Activated CD8-positive, alpha-beta T cell treated with anti-CD3 and anti-CD28 coated beads for 36 hours (primary cell): ENCODE measurements at regions not wholly inside any gene's neighbourhood (a gene's known extent, or its start where the extent isn't known, plus 50 kb on each side); places are given as distances from the start of the nearest gene placed in this dataset.

Experiments used
- ATAC-seq: fragments of 200-7000 bp; cut with Tn5 transposase; one replicate; pipeline ENCODE4 v1.10.0; 2021; ENCODE audit warnings: mild to moderate bottlenecking, moderate library complexity
- CTCF ChIA-PET: fragments of 350-600 bp; sonication (Branson Sonifier 250); formaldehyde crosslinking; loops from one replicate; lab custom pipeline; 2021; ENCODE audit warnings: antibody characterized with exemption; lab: Charles Lee
- POLR2A ChIA-PET: fragments of 350-600 bp; sonication (Branson Sonifier 250); formaldehyde crosslinking; loops from one replicate; lab custom pipeline; 2021; ENCODE audit warnings: antibody characterized with exemption; lab: Charles Lee
- DNase-seq: peaks from one replicate; pipeline ENCODE4 v3.0.0-alpha.2; 2020
- H3K27ac Mint-ChIP-seq: one replicate; pipeline ENCODE4 v1.8.0; 2021; ENCODE audit warnings: mild to moderate bottlenecking, mixed read lengths
- H3K27me3 Mint-ChIP-seq: one replicate; pipeline ENCODE4 v1.8.0; 2021; ENCODE audit warnings: mixed read lengths
- H3K36me3 Mint-ChIP-seq: one replicate; pipeline ENCODE4 v1.8.0; 2021; ENCODE audit warnings: low read depth, mixed read lengths
- H3K4me1 Mint-ChIP-seq: one replicate; pipeline ENCODE4 v1.8.0; 2021; ENCODE audit warnings: low read depth, mixed read lengths
- H3K4me3 Mint-ChIP-seq: one replicate; pipeline ENCODE4 v1.8.0; 2021; ENCODE audit warnings: mild to moderate bottlenecking, moderate library complexity, mixed read lengths
- H3K9me3 Mint-ChIP-seq: one replicate; pipeline ENCODE4 v1.8.0; 2021; ENCODE audit warnings: mixed read lengths
- CTCF ChIP-seq: fragments of 200-600 bp; IDR thresholded peaks from one replicate; pipeline ENCODE4 v1.8.0; 2022; ENCODE audit warnings: antibody characterized with exemption, mild to moderate bottlenecking
- intact Hi-C: fragments of 100-400 bp; cut with micrococcal nuclease; formaldehyde crosslinking; loops from one replicate; pipeline ENCODE4 v1.10.0; 2022

GRCh38 chr3:23036728-23037127, 166.4 kb upstream of the UBE2E2 start:
- no peak overlapping the region for H3K4me3 Mint-ChIP-seq
- TF ChIP-seq CTCF: no peak
- no peak overlapping the region for H3K27ac Mint-ChIP-seq
- ChIA-PET POLR2A (no interaction called here), CTCF (no interaction called here)
- no peaks in the 10 kb centered on the region for H3K36me3 Mint-ChIP-seq
- intact Hi-C loops: no loop called here
- no peak for DNase-seq
- peaks cover 20% of the 10 kb centered on the region for H3K4me1 Mint-ChIP-seq
- H3K27me3 Mint-ChIP-seq: no peaks in the 10 kb centered on the region
- no peak for ATAC-seq
- H3K9me3 Mint-ChIP-seq: peaks cover 4% of the 10 kb centered on the region

GRCh38 chr3:23038471-23038870, 164.7 kb upstream of the UBE2E2 start:
- TF ChIP-seq CTCF: no peak
- no peak overlapping the region for H3K4me3 Mint-ChIP-seq
- H3K9me3 Mint-ChIP-seq: no peaks in the 10 kb centered on the region
- no peak for ATAC-seq
- ChIA-PET CTCF (no interaction called here), POLR2A (no interaction called here)
- DNase-seq: no peak
- H3K36me3 Mint-ChIP-seq: no peaks in the 10 kb centered on the region
- no peaks in the 10 kb centered on the region for H3K27me3 Mint-ChIP-seq
- no peak overlapping the region for H3K27ac Mint-ChIP-seq
- H3K4me1 Mint-ChIP-seq: peaks cover 20% of the 10 kb centered on the region
- intact Hi-C loops: no loop called here

- intact Hi-C loops: no loop called here
- POLR2A ChIA-PET: no interaction called here
- peaks cover 5% of the 10 kb centered on the region for H3K36me3 Mint-ChIP-seq
- no peak for DNase-seq
- no peak overlapping the region for H3K4me3 Mint-ChIP-seq
- H3K27me3 Mint-ChIP-seq: no peaks in the 10 kb centered on the region
- no peak for ATAC-seq
- H3K9me3 Mint-ChIP-seq: peaks cover 15% of the 10 kb centered on the region
- CTCF ChIA-PET: no interaction called here
- no peak for TF ChIP-seq CTCF
- H3K27ac Mint-ChIP-seq: no peak overlapping the region
- no peaks in the 10 kb centered on the region for H3K4me1 Mint-ChIP-seq
Observed at GRCh38 chr3:23041918-23042696, 161.0 kb upstream of the UBE2E2 start.

GRCh38 chr3:23044463-23044862, 158.7 kb upstream of the UBE2E2 start:
- Mint-ChIP-seq H3K4me1 (no peaks in the 10 kb centered on the region), H3K4me3 (no peak overlapping the region), H3K36me3 (peaks cover 6% of the 10 kb centered on the region), H3K27ac (no peak overlapping the region), H3K9me3 (peaks cover 23% of the 10 kb centered on the region), H3K27me3 (no peaks in the 10 kb centered on the region)
- ChIA-PET POLR2A (no interaction called here), CTCF (no interaction called here)
- intact Hi-C loops: no loop called here
- TF ChIP-seq CTCF: no peak
- ATAC-seq (no peak), DNase-seq (no peak)

- H3K36me3 Mint-ChIP-seq: peaks cover 6% of the 10 kb centered on the region
- ChIA-PET CTCF (no interaction called here), POLR2A (no interaction called here)
- intact Hi-C loops: no loop called here
- DNase-seq: no peak
- no peak for ATAC-seq
- H3K9me3 Mint-ChIP-seq: peaks cover 25% of the 10 kb centered on the region
- no peak for TF ChIP-seq CTCF
- no peak overlapping the region for H3K4me3 Mint-ChIP-seq
- no peaks in the 10 kb centered on the region for H3K4me1 Mint-ChIP-seq
- H3K27ac Mint-ChIP-seq: no peak overlapping the region
- H3K27me3 Mint-ChIP-seq: no peaks in the 10 kb centered on the region
Observed at GRCh38 chr3:23046536-23046935, 156.6 kb upstream of the UBE2E2 start.
